GM13976 (cell line): ENCODE measurements at regions not wholly inside any gene's neighbourhood (a gene's known extent, or its start where the extent isn't known, plus 50 kb on each side); places are given as distances from the start of the nearest gene placed in this dataset.
"Not testable (repeated sequence)": the region's sequence is repeated elsewhere in the genome, so short reads cannot be mapped to it uniquely, and the experiment has no call there.

ENCODE experiments used
- DNase-seq: peaks from one replicate; pipeline ENCODE4 v3.0.0; 2012; ENCODE audit warnings: low spot score
- CTCF ChIP-seq: IDR thresholded peaks from 2 replicates; pipeline ENCODE4 v1.5.1; 2012; ENCODE audit warnings: borderline replicate concordance, mild to moderate bottlenecking; ENCODE audit not compliant: insufficient read depth; ENCODE audit errors: extremely low read depth, missing control alignments, control extremely low read depth
- in situ Hi-C: fragments of 300-500 bp; cut with MboI; formaldehyde crosslinking; loops from one replicate; pipeline ENCODE4 v1.12.0; 2022; ENCODE audit warnings: low sequenced_read_pairs, mixed read lengths, inconsistent platforms; ENCODE audit not compliant: unreplicated experiment

- in situ Hi-C loops: no loop called here
- DNase-seq: no peak
- no peak for TF ChIP-seq CTCF
Observed at GRCh38 chr2:187679454-187679853, 125.2 kb upstream of the TFPI start.

- no peak for TF ChIP-seq CTCF
- in situ Hi-C loops: no loop called here
- DNase-seq: no peak
Observed at GRCh38 chr2:187684174-187684573, 129.9 kb upstream of the TFPI start.

GRCh38 chr2:187686416-187687024 lies 132.3 kb upstream of the TFPI start:
- DNase-seq: no peak
- in situ Hi-C loops: no loop called here
- TF ChIP-seq CTCF: no peak

GRCh38 chr2:187687585-187687984 lies 133.3 kb upstream of the TFPI start:
- in situ Hi-C loops: no loop called here
- no peak for TF ChIP-seq CTCF
- DNase-seq: no peak

GRCh38 chr2:187689372-187689771 lies 135.1 kb upstream of the TFPI start:
- no peak for DNase-seq
- in situ Hi-C loops: no loop called here

GRCh38 chr2:187693923-187694322 lies 139.7 kb upstream of the TFPI start:
- no peak for DNase-seq
- no peak for TF ChIP-seq CTCF
- in situ Hi-C loops: no loop called here

More at GRCh38 chr2:187689372-187689771, 135.1 kb upstream of the TFPI start:
- TF ChIP-seq CTCF: no peak

GRCh38 chr2:187696644-187697043 lies 142.4 kb upstream of the TFPI start:
- DNase-seq, in situ Hi-C loops: not testable (repeated sequence)
